ENCODE measurements at regions not wholly inside any gene's neighbourhood (a gene's known extent, or its start where the extent isn't known, plus 50 kb on each side); places are given as distances from the start of the nearest gene placed in this dataset.

DNA sequence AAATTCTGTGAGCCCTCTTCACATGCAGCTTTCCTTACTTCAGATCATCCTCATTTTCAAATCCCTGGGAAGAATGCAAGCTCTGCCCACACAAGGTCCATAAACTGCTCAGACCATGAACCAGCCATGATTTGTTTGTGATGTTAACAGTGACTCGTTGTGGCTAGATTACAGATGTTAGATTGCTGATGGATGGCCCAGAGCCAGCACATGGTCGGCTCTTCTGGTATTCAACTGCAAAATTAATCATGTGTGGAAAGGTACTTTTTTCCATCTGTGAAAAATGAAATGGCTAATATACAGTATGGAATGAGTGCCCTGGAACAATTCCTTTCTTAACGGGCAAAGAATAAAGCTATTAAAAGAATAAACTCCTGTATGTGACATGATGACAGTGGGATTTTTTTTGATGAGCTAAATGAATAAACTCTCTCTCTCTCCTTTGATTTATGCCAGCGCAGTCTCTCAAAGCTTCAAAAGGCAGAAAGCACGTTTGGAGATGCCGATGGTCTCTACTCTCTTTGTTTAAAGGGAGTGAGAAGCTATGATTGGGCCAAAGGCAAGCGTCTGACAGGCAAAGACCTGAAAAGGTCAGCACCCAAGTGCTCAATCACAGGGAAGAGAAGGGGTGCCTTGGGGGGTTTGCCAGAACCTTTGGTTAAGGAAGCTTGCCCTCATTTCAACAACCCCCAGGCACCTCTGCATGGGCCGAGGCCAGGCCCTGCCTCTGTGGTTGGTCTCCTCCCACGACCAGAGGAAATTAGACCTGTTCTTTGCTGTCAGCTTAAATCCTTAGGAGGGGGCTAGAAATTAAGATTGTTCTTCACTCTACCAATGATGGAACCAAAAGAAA, 444.0 kb upstream of the NFE2L3 start:
- TF ChIP-seq, protein P1, sequence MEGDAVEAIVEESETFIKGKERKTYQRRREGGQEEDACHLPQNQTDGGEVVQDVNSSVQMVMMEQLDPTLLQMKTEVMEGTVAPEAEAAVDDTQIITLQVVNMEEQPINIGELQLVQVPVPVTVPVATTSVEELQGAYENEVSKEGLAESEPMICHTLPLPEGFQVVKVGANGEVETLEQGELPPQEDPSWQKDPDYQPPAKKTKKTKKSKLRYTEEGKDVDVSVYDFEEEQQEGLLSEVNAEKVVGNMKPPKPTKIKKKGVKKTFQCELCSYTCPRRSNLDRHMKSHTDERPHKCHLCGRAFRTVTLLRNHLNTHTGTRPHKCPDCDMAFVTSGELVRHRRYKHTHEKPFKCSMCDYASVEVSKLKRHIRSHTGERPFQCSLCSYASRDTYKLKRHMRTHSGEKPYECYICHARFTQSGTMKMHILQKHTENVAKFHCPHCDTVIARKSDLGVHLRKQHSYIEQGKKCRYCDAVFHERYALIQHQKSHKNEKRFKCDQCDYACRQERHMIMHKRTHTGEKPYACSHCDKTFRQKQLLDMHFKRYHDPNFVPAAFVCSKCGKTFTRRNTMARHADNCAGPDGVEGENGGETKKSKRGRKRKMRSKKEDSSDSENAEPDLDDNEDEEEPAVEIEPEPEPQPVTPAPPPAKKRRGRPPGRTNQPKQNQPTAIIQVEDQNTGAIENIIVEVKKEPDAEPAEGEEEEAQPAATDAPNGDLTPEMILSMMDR (IDR thresholded peaks at IDR 0.05; ENCODE audit: poor library complexity, severe bottlenecking): no peak
- TF ChIP-seq POLR2AphosphoS5 (IDR thresholded peaks at IDR 0.05): no peak

Data from neural cell (in vitro differentiated cells).